AG09309 (cell line): ENCODE measurements at regions not wholly inside any gene's neighbourhood (a gene's known extent, or its start where the extent isn't known, plus 50 kb on each side); places are given as distances from the start of the nearest gene placed in this dataset.
"Not testable (repeated sequence)": the region's sequence is repeated elsewhere in the genome, so short reads cannot be mapped to it uniquely, and the experiment has no call there.

Experiments
- DNase-seq: peaks from one replicate; pipeline ENCODE4 v3.0.0-alpha.2; 2010; ENCODE audit warnings: low read depth
- H3K4me3 ChIP-seq: 2 replicates; pipeline ENCODE4 v1.5.1; 2011; ENCODE audit warnings: mild to moderate bottlenecking, low read depth, low read length, moderate library complexity; ENCODE audit not compliant: control insufficient read depth
- TF ChIP-seq, protein P1 (sequence below): IDR thresholded peaks from 2 replicates; pipeline ENCODE4 v1.5.1; 2011; ENCODE audit warnings: mild to moderate bottlenecking, low read depth, low read length, inconsistent platforms; ENCODE audit not compliant: insufficient read depth, control insufficient read depth; ENCODE audit errors: missing control alignments

DNA sequence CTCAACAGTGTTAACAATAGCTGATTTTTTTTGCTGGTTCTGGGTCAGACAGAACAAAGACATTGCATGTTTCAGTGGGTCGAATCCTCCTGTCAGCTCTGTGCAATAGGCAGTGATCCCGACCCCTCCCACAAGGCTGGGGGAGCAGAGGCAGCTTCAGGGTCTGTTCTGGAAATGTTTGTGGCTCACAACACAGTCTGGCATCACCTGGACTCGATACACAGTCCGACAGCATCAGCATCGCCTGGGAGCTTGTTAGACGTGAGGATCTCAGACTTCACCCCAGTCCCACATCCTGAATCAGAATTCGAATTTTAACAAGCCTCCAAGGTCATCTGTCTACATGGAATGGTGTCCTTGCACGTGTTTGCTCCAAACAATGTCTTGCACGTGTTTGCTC is 384.7 kb downstream of the IRX2 start:
- no peak for DNase-seq
- TF ChIP-seq, protein P1, sequence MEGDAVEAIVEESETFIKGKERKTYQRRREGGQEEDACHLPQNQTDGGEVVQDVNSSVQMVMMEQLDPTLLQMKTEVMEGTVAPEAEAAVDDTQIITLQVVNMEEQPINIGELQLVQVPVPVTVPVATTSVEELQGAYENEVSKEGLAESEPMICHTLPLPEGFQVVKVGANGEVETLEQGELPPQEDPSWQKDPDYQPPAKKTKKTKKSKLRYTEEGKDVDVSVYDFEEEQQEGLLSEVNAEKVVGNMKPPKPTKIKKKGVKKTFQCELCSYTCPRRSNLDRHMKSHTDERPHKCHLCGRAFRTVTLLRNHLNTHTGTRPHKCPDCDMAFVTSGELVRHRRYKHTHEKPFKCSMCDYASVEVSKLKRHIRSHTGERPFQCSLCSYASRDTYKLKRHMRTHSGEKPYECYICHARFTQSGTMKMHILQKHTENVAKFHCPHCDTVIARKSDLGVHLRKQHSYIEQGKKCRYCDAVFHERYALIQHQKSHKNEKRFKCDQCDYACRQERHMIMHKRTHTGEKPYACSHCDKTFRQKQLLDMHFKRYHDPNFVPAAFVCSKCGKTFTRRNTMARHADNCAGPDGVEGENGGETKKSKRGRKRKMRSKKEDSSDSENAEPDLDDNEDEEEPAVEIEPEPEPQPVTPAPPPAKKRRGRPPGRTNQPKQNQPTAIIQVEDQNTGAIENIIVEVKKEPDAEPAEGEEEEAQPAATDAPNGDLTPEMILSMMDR, result no peak
- H3K4me3 ChIP-seq, result no peak overlapping the region

DNA sequence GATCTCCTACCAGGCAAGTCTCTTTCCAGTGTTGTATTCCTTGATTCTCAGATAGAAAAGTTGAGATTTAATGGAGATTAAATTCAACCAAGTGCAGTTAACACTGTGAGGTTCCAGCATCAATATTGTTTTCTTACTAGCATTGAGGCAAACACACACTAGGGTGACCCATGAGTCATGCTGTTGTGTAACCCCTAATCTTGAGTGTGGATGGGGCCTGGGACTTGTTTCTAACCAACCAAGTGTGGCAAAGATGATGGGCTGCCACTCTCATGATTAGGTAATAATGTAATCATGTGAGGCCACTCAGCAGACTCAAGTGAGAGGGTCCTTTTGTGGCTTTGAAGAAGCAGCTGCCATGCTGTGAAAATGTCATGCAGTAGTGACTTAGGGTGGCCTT is 394.2 kb downstream of the IRX2 start:
- TF ChIP-seq, protein P1, result no peak
- no peak for DNase-seq
- no peak overlapping the region for H3K4me3 ChIP-seq

DNA sequence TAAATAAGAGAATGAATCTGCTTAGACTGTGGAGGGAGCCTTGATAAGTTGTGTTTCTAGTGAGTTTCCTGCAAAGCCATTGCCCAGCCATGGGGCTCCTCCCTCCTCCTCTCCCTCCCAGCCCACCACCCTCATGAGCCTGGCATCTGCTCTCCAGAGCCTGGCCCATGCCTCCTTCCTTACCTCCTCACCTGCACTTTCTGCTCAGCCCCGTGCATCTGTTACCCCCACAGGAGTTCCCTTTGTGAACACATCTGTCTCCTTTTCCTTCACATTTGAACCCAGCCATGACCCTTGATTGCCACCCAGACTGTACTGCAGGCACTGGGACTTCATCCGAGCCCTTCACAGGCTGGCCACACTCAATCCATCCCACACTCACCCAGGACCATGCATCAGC is 395.6 kb downstream of the IRX2 start:
- TF ChIP-seq, protein P1, result no peak
- no peak for DNase-seq
- H3K4me3 ChIP-seq, result no peak overlapping the region

DNA sequence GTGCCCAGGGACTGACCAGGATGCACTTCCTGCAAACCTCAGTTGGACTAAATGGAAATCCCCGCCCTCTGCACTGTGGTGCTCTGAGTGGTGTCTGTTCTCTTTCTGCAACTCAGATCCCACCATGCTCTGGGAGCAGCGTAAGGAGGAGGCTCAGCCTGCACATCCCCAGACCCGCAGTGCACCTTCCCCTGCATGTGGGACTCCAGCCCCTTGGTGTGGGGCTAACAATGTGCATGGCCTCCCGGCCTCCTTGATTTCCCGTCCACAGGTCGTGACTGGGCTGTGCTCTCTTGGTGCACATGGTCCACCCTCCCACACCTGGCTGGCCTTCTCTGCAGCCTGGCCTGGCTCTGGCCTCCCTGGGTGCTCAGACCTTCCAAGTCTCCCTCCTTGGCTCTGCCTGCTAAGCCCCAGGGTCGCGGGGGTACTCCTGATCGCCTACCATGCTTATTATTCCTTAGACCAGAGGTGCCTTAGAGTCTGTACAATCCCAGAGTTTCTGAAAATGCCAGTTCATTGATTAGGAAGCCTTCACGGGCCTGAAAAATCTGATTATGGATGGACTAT is 397.5 kb downstream of the IRX2 start:
- TF ChIP-seq, protein P1, result no peak

DNA sequence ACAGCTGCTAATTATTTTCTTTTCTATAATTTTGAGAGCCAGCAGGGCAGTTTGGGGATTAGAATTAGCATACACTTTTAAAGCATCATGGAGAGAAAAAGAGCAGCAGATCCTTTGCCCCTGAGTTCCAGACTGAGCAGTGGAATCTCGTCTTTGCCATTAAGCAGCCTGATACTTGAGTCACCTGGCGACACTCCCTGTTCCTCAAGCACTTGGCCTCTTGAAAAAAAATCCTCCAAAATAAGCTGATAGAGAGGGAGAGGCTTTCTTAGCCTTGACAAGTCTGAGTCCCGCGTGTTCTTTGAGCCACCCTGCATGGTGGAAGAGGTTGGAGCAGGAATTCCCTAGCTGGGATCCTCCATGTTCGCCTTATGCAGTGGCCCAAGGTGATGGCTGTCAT is 398.3 kb downstream of the IRX2 start:
- TF ChIP-seq, protein P1, result no peak
- no peak overlapping the region for H3K4me3 ChIP-seq
- no peak for DNase-seq

More for the DNA sequence above, 397.5 kb downstream of the IRX2 start:
- no peak overlapping the region for H3K4me3 ChIP-seq
- no peak for DNase-seq

DNA sequence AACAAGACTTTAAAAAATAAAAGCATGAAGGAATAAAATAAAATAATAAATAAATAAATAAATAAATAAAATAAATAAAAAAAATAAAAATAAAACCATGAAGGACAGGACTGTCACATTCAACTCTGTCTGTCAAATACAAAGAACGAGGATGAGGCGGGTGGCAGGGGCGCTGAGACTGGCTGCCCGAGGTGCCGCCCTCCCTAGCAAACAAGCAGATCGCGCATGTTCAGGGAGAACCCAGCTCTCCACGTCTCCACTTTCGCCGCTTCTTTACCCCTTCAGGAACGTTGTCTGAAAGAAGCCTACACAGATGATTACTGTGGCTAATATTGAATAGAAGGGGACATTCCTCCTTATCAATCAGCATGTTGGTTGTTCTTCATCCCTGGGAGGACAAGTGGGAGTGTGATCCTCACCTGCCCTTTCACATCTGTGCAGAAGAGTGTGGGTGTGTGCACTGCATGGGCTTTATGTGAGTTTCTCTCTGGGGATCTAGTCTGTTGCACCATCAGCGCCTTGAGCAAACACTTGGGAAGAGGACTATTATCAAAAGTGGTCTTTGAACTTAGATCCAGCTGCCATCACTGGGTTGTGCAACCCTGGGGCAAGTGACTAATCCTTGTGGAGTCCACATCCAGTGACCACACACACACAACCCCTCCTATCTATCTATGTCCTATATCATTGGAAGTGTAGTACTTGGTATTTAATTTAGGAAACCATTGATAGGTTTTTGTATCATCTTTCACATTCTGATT is 399.2 kb downstream of the IRX2 start:
- no peak overlapping the region for H3K4me3 ChIP-seq
- TF ChIP-seq, protein P1, result no peak
- DNase-seq, result no peak

DNA sequence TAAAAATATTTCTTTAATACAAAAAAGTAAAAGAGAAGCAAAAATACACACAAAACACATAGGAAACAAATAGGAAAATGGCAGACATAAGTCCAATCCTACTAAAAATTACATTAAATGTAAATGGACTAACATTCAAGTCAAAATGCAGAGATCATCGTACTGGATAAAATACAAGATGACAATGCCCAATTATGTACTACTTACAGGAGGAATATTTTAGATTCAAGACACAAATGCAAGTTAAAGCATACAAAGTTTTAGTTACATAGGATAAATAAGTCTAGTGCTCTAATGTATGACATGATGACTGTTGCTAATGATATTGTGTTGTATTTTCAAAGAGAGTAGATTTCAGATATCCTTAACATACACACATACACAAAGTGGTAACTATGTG is 401.7 kb downstream of the IRX2 start:
- not testable (repeated sequence) for DNase-seq, H3K4me3 ChIP-seq
